ENCODE measurements at regions not wholly inside any gene's neighbourhood (a gene's known extent, or its start where the extent isn't known, plus 50 kb on each side); places are given as distances from the start of the nearest gene placed in this dataset.
"Not testable (repeated sequence)": the region's sequence is repeated elsewhere in the genome, so short reads cannot be mapped to it uniquely, and the experiment has no call there.

DNA sequence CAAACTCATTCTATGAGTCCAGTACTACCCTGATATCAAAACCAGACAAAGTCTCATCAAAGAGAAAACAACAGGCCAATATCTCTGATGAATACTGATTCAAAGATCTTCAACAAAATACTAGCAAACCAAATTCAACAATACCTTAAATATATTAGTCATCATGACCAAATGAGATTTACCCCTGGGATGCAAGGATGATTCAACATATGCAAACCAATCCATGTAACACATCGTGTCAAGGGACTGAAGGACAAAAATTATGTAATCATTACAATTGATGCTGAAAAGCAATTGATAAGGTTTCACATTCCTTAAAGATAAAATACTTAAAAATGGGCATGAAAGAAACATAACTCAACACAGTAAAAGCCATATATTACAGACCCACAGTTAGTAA lies 1476.9 kb downstream of the SI start:
- no peak for DNase-seq

DNA sequence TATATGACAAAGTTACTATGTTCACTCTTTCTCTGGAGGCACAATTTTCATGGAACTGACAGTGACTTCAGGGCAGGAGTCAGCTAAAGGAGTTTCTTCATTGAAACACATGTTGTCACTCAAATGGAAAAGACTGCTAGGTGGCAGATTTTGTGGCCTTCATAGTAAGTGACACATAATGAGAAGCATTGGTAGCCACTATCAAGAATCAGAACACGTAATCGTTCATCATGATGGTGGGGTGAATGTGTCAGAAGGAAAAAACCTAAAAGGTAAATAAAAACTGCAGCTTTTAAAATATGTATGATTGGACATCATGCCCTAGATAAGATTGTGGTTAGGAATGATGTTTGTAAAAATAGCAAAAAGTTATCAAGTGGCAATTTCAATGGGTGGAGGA lies 1491.0 kb downstream of the SI start:
- DNase-seq, result no peak

DNA sequence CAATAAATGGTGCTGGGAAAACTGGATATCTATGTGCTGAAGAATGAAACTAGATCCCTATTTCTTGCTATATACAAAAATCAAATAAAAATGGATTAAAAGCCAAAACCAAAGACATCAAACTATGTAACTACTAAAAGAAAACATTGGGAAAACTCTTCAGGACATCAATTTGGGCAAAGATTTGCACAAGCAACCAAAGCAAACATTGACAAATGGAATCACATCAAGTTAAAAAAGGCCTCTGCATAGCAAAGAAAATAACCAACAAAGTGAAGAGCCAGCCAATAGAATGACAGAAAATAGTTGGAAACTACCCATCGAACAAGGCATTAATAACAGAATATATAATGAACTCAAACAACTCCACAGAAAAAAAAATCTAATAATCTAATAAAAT lies 1495.3 kb downstream of the SI start:
- no peak for DNase-seq

DNA sequence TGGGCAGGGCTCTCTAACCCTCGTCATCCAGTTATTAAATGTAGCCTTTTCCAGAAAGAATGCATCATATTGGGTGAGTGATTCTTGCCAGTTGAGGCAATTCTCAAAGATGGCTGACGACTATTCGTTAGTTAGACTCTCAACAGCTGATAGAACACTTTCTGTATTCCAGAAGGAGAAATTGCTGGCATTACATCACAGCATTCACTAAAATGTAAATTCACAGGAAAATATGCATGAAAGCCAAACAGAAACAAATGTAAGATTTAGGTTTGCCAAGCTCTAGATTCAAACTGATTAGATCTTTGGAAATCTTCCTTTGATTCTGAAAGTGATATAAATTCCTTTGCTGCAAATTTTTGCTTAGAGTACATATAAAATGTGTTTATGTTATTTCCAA lies 1501.0 kb downstream of the SI start:
- no peak for DNase-seq

DNA sequence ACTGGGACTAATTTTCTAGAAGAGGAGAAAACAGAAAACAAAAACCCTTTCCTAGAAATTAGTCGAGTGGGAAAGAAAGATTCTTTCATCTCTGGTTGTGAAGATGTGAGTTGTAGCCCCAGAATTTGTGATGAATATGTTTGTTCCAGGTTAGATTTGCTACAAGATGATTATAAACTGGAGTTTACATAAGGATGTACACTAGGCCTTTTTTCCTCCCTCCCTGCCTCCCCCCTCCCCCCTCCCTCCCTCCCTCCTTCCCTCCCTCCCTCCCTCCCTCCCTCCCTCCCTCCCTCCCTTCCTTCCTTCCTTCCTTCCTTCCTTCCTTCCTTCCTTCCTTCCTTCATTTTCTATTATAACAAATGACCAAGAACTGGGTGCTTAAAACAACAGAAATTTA lies 1502.0 kb downstream of the SI start:
- DNase-seq, result no peak

DNA sequence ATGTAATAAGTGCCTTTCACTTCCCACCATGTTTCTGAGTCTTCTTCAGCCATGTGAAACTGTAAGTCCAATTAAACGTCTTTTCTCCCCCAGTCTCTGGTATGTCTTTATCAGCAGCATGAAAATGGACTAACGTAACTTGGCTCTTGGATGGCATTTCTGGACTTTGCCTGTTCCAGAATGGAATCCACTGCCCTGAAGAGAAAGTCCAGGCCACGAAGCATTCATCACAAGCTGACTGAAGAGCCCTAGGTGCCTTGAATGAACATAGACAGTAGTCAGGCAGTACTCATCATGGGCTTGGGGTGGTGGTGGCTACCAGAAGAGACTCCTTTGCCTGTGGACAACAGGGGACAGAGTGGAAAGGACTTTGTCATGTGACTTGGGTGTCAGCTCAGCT lies 1505.0 kb downstream of the SI start:
- DNase-seq, result no peak

DNA sequence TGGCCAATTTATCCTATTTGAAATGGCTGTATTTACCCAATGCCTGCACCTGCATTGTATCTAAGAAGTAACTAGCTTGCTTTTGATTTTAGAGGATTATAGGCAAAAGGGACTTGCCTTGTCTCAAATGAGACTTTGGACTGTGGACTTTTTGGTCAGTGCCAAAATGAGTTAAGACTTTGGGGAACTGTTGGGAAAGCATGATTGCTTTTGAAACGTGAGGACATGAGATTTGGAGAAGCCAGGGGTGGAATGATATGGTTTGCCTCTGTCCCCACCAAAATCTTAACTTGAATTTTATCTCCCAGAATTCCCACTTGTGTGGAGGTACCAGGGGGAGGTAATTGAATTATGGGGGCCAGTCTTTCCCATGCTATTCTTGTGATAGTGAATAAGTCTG lies 1505.4 kb downstream of the SI start:
- DNase-seq, result no peak

DNA sequence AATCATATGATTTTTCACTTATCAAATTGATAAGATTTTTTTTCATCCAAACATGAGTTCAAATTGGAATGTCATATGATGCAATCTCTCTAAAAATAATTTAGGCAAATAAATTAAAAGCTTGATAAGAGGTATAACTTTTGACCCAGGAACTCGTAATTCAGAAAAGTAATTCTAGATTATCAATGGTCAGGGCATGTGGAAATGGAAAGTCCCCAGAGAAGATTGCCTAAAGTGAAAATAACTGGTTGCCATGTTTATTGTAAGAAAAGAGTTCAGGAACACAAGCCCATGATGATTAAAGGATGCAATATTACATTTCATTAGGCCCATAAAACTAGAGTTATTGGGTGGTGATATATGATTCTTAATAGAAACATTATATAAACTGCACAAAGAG lies 1514.8 kb downstream of the SI start:
- DNase-seq, result no peak

DNA sequence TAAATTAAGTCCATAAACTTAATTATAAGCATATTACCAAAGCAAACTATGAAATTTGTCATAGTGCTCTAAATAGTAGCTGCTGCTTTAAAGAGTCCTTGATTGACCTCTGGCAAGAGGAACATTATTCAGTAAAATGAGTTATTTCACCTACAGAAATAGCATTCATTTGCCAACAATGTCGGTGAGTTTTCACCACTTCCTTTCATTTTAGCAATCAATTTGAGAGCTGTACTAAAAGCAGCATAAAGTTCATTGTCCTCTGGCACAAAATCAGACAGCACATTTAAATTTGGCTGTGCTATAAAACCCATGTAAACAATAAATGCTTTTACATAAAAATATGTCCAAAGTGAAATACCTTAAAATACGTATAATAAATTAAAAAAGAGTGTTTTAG lies 1515.7 kb downstream of the SI start:
- DNase-seq, result no peak

DNA sequence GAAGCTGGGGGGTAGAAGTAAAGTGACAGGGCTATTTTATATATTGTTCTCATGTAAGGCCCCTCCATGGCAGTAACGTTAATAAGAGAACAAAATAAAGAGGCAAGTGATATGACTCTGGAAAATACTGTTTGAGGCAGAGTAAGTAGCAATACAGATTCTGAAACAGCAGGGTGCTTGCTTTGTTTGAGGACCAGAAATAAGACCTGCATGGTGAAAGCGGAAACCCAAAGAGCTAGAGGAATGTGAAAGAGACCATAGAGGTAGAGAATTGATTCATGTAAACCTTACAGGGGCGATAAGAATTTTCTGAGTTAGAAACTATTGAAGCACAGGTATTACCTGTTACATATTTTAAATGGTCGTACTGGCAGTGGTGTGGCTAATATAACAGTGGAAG lies 1517.1 kb downstream of the SI start:
- no peak for DNase-seq

DNA sequence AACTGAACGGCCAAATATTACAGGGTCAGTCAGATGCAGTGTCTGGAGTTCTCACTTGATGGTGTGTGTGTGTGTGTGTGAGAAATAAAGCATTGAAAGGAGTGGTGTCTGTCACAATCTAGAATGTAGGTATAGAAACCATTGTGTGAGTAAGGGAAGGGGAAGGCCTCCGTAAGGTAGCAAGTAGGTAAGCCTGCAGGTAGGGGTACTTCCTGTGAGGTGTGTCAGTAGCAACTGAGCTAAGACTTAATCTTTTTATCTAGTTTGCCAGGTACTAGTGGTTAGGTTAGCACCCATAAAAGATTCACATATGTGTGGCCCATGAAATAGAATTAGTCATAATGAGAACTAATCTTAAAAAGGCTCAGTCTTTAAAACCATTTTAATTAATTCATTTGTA lies 1517.8 kb downstream of the SI start:
- DNase-seq, result no peak

DNA sequence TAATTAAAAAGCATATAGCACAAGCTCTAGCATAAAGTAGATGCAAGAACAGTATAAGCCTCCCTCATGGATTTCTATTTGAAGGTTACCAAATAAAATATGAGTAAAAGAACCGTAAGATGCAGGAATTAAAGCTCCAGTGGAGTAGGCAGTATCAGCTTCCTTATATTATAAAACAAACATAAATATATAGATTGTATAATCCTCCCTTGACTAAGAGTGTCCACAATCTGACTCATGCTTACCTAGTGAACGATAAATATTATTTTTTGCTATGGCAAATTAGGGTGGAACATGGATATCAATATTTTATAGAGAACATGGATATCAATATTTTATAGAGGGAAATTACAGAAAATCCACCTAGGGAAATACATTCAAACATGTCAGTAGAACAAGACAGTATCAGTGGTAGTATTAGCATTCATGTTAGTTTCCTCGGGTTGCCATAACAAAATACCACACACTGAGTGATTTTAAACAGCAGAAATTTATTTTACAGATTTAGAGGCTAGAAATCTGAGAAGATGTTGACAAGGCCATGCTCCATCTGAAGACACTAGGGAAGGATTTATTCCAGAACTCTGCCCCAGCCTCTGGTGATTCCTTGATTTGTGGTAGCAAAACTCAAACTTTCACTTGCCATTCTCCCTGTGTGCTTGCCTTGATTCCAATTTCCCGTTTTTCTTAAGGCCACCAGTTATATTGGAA lies 1521.3 kb downstream of the SI start:
- no peak for DNase-seq

DNA sequence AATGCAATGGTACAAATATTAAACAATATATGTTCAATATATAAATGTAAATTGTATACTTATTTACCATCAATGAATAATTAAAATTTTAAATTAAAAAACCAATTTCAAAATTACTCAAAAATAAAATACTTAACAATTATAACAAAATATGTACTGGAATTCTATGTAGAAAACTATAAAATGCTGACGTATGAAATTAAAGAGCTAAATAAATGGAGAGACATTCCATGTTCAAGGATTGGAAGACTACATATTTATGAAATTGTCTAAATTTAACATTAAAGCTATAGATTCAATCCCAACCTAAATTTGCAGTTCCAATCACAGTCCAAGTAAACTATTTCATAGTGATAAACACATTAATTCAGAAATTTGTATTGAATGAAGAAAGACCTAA lies 1522.4 kb downstream of the SI start:
- no peak for DNase-seq

DNA sequence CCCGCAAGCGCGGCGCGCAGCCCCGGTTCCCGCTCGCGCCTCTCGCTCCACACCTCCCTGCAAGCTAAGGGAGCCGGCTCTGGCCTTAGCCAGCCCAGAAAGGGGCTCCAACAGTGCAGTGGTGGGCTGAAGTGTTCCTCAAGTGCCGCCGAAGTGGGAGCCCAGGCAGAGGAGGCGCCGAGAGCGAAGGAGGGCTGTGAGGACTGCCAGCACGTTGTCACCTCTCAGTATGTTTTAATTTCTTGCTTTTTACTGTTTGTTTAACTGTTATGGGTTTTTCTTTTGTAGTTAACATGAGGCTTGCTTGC lies 1525.7 kb downstream of the SI start:
- no peak for DNase-seq

DNA sequence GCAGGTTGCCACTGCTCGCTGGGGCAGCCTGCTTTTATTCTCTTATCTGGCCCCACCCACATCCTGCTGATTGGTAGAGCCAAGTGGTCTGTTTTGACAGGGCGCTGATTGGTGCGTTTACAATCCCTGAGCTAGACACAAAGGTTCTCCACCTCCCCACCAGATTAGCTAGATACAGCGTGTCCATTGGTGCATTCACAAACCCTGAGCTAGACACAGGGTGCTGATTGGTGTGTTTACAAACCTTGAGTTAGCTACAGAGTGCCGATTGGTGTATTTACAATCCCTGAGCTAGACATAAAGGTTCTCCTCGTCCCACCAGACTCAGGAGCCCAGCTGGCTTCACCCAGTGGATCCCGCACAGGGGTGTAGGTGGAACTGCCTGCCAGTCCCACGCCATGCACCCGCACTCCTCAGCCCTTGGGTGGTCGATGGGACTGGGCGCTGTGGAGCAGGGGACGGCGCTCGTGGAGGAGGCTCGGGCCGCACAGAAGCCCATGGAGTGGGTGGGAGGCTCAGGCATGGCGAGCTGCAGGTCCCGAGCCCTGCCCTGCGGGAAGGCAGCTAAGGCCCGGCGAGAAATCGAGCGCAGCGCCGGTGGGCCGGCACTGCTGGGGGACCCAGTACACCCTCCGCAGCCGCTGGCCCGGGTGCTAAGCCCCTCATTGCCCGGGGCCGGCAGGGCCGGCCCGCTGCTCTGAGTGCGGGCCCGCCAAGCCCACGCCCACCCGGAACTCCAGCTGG lies 1526.2 kb downstream of the SI start:
- DNase-seq, result not testable (repeated sequence)

DNA sequence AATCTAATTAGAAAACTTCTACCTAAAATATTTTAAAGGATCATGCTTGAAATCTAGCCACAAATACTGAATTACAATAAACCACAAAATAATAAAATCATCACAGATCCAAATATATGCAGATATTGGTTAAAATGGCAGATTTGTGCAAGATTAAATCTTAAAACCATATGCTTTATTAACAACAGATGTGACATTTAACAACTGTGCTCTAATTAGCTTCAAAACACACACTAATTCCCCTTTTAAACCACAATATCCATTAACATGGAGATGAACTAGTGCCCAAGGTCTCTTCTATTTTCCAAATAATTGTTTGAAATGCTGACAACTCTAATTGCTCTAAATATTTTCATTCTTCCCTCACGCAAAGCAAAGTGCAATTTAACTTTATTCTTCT lies 1530.3 kb downstream of the SI start:
- DNase-seq, result no peak

DNA sequence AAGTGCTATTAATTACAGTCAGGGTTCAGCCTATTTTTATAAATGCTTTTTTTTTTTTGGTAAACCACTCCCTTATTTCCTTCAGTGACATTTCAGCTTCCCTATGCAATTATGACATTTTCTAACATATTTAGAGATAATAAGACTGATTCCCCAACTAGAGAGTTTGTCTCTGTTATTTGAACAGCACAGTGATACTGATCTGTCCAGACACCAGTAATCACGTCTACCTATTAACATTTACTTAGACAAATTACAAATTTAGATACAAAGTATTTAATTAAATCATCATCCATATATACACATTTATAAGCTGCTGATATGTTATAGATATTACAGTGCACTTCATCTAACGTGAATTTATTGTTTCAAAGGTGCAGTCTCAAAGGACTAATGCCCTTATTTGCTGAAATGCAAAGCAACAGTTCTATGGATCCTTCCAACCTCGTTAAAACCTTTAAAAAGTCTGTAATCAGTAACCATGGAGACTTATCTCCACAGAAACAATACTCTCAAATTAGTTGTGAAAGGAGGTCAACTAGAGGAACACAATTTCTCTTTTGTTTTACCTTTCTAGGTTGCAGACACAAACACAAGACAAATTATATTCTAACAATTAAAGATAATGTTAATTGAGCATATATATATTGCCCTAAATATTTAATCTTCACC lies 1531.1 kb downstream of the SI start:
- no peak for DNase-seq

DNA sequence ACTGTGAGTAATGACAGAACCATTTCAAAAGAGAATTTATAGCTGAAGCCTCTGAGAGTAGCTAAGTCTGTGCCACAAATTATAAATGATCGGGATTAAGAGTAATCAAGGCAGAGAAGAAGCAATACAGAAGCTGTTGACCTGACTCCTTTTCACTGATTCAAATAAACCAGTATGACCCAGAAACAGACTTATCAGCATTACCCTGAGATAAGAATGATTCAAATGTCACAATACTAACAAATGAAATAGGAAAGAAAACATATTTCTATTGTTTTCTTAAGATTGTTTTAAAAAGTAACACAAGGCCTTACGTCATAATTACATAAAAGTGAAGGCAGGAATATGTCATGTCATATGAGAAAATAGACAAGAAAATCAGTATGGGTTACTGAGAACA lies 1534.6 kb downstream of the SI start:
- DNase-seq, result no peak

DNA sequence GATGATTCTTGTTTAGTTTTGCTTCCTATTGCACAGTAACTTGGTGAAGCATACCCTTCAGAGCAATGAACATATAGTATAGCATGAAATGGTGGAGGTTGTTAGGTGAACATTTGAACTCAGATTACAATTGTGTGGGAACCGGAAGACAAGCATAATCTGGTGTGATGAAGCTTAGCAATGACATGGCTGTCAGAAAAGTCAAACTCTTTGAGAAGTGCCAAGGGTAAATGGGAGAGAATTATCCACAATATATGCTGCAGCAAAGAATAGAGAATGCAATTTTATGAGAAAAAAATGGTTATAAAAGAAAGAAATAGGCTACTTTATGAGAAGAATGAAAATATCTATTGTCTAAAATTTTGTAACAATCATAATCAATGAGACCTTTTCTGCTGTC lies 1536.7 kb downstream of the SI start:
- DNase-seq, result no peak

DNA sequence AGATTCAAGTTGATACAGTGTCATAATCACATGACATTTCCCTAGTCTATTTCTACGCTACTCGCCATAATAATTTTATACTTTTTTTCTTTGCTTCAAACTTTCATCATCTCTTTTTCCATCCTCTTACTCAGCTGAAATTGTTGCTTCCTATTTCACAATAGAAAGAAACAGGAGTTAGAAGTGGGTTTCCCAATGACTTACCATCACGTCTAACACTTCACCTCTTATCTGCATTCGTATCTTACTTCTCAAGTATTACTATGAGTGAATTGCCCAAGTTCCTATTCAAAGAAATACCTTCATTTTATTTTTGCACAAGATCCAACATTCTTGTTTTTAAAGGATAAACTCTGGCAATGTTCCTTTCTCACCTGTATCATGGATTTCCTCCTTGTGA lies 1539.9 kb downstream of the SI start:
- no peak for DNase-seq

DNA sequence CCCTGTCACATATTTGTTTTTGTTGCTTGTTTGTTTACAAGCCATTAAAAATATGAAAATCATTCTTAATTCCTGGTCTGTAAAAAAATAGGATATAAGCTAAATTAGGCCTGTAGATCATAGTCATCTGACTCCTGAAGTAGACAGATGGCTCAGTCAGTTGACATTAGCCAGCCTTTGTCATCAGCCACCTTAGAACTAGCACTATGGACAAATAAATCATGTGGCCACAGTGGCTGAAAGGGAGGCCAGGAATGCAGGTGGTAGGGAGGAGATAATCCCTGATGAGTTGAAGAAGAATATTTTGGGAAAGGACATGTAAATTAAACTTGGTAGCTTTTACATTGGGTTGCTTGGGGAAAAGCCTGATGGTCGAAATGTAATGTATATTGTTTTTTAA lies 1544.9 kb downstream of the SI start:
- no peak for DNase-seq

DNA sequence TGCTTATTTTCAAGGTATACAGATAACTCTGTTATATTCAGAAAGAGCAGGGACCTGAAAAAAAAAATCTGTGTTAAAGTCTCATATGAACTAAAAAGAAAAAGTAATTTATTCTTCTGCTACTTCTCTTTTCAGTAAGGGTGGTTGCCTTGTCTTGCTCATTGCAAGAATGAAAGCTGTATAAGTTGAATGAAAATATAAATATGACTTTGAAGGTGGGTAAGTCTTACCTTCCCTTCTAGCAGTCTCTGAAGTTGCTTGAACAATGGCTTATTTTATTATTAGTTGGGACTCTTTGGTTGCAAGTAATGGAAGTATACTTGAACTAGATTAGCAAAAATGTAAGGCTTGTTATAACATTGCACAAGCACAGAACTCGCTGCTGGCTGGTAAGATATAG lies 1554.9 kb downstream of the SI start:
- no peak for DNase-seq

DNA sequence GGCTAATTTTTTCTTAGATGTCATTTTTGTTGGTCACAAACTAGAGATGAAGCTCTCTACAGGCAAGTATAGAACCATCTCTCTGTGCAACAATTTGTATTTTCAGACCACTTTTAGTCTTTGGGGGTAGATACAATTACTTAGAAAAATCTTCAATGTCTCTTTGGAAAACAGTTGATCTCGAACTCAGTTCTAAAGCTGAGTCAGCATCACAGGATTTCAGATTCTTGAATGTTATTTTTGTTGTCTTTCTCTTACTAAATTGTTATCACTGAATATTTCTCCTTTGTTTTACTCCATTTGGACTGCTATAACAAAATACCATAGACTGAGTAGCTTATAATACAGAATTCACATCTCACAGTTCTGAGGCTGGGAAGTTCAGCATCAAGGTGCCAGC lies 1557.0 kb downstream of the SI start:
- no peak for DNase-seq

DNA sequence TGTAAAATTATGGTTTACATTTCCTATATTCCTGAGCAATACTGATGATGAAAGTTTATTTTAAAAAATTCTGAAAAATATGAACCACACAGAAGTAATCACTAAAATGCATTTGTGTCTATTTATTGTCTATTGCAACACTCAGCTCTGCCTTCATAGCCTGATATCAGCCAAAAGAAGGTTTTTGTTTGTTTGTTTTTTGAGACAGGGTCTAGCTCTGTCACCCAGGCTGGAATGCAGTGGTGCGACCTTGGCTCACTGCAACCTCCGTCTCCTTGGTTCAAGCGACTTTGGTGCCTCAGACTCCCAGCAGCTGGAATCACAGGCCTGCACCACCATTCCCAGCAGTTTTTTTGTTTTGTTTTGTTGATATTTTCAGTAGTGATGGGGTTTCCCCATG lies 1560.2 kb downstream of the SI start:
- no peak for DNase-seq
